ENCODE measurements at regions not wholly inside any gene's neighbourhood (a gene's known extent, or its start where the extent isn't known, plus 50 kb on each side); places are given as distances from the start of the nearest gene placed in this dataset.
"Not testable (repeated sequence)": the region's sequence is repeated elsewhere in the genome, so short reads cannot be mapped to it uniquely, and the experiment has no call there.

DNA sequence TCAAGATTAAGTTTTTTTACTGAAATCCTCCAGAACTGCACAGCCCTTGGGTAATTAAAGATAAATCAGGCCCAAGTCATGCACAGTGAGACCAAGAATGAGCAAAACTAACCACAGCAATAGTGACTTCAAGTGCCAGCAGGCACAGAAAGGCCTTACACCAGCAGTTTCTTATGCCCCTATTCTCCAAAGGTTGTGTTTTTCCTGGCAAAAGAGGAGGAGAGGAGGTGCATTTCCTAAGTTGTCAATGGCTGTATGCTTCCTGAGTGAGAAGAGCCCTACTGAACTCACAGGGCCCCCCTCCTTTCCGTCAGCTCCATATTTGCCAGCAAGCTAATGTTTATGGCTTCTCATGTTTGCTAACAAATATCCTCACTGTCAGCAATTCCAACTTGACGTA lies 418.7 kb upstream of the INTU start:
- DNase-seq = no peak

GRCh38 chr4:127214931-127215330 lies 417.8 kb upstream of the INTU start:
- no peak for DNase-seq

GRCh38 chr4:127217586-127218229 lies 415.0 kb upstream of the INTU start:
- no peak for DNase-seq

- DNase-seq = no peak
Measured at GRCh38 chr4:127219232-127219631, 413.5 kb upstream of the INTU start.

GRCh38 chr4:127224556-127224955 lies 408.2 kb upstream of the INTU start:
- no peak for DNase-seq

DNA sequence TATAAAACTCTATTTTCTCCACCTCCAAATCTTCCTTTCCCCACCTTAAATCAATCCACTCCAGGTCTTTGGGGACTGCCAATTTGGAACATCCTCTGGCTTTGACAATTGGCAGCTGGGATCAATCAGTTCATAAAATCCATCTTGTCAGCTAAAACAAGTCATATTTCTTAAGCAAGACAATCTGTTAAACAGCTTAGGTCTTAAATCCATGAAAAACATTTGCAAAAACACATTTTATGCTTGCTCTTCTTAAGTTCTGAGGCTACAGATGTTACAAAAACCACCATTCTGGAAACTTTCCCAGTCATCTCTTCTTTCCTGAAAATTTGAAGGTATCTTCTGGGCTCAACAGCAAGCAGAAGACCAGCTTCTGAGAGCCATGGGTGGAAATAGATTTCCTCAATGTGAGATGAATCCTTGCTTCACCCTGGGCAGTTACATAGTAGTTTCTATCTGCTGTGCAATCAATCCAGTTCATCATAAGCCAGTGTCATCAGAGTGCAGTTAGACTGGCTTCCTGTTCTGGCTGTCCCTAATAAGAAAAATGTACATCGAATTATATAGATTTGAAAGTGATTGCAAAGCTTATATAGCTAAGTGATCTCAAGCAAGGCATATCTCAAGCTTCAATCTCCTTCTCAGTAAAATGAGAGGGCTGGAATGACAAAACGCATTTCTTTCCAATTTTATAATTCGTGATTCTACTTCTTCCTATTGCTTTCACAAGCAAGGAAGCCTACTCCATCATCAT lies 402.7 kb upstream of the INTU start:
- DNase-seq = no peak

- DNase-seq = no peak
Measured at GRCh38 chr4:127236889-127237288, 395.9 kb upstream of the INTU start.

DNA sequence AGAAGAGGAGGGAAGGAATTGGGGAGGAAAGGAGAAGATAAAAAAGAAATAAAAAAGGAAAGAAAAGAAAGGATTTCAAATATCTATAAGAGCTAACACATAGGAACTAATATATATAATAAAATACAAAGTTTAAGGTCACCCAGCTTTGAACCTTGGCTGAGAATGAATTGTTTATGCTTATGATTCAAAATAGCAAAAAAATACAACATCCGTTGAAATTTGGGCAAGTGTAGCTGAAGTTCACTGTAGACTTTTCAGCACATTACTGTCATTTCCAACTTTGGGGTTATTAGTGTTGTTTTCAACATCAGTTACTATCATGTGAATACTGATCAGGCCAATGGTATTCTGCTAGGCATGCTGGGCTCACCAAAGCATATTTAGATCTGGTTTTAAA lies 395.2 kb upstream of the INTU start:
- DNase-seq = no peak

DNA sequence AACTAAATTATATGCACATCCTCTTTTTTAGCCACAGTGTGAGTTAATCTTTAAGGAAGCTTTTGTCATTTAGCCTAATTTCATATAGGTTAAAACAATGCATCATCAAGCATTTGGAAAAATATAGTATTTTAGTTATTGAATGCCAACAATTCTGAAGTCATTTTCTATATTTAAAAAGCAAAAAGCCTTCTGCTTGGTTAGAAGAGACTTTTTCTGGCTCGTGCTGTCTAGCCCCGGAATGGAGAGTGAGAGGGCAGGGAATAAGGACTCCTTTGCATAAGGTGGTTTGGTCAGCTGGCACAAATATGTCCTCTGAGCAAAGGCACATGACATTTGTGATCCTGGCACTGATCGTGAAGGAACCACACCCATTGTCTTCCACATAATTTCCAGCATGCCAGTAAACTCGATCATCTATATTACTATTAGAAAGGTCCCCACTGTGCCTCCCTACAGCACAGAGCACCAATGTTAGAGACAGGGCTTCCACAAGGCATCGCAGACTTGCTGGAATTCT lies 393.7 kb upstream of the INTU start:
- no peak for DNase-seq

- no peak for DNase-seq
Measured at GRCh38 chr4:127239902-127240763, 392.6 kb upstream of the INTU start.

- DNase-seq = no peak
Measured at GRCh38 chr4:127240764-127241105, 392.0 kb upstream of the INTU start.

DNA sequence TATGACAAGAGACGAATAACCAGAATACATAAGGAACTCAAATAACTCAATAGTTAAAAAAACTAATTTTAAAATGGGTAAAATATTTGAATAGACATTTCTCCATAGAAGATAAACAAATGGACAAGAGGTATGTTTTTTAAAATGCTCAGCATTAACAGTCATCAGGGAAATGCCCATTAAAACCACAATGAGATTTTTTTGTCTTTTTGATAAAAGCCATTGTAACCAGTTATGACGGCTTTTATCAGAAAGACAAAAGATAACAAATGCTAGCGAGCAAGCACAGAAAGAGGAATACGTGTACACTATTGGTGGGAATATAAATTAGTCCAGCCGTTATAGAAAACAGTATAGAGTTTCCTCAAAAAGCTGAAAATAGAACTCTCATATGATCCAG lies 388.2 kb upstream of the INTU start:
- no peak for DNase-seq

DNA sequence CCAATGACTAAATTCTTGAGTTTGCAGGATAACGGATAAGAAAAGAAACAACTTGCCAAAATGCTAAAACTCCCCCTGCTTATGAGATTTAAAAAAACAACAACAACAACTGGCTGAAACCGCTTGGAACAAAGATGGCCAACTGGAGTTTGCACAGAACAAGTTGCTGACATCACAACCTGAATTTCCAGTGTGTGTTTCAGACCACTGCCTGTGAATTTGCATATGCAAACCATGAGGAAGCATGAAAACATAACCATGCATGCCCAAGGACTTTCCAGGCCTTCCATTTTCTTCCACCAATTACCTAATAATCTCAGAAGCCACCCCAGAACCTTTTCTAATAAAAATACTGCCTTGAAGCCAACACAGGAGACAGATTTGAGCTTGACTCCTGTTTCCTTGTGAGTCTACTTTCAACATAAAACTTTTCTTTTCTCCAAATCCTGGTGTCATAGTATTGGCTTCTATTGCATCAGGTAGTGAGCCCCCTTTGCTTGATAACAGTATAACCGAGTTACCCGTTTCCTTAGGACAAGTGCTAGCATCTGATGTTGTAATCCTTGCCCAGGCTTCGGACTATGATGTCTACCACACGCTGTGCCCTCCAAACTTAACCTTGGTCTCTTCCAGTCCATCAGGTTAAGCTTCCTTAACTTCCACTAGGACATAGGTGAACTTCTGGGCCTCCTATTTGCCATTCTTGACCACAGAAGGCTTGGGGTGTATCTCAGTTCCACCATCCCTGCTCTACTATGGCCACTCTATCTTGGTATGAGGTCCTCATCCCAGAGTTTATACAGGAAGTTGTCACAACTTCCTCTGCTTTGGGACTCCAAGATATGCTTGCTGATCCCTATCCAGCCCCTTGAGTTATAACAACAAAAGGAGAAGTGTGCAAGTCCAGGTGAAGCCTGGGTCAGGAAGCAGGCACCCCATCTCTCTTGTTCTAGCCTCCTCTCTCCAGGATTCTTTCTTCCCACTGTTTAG lies 385.5 kb upstream of the INTU start:
- no peak for DNase-seq

GRCh38 chr4:127249066-127249766 lies 383.5 kb upstream of the INTU start:
- peak in 1 of 2 experiments; percentile 2 for DNase-seq

GRCh38 chr4:127249767-127250108 lies 383.0 kb upstream of the INTU start:
- DNase-seq = no peak

- peak; percentile 80 for DNase-seq
Measured at GRCh38 chr4:127250577-127250976, 382.2 kb upstream of the INTU start.

- DNase-seq = peak; percentile 8 to 29
Measured at GRCh38 chr4:127251423-127251822, 381.3 kb upstream of the INTU start.

DNA sequence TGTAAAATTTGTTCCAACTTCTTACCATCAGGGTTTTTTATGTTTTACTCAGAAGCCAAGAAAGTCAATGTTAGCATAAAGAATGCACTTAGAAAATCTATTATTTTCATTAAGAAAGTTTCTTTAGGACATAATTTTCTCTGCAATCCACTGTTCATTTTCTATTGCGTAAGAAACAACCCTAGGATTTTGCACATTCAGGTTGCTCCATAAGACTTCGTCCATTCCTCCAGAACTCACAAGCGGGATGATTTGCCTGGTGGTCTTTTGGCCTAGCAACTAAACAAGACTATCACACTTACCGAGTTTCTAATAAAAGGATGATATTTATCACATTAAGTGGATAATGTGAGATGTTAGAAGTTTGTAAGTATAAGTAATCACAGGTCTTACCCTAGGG lies 376.3 kb upstream of the INTU start:
- no peak for DNase-seq

GRCh38 chr4:127261476-127261875 lies 371.3 kb upstream of the INTU start:
- no peak for DNase-seq

- no peak for DNase-seq
Measured at GRCh38 chr4:127268367-127268766, 364.4 kb upstream of the INTU start.

GRCh38 chr4:127277023-127277422 lies 355.7 kb upstream of the INTU start:
- not testable (repeated sequence) for DNase-seq

DNA sequence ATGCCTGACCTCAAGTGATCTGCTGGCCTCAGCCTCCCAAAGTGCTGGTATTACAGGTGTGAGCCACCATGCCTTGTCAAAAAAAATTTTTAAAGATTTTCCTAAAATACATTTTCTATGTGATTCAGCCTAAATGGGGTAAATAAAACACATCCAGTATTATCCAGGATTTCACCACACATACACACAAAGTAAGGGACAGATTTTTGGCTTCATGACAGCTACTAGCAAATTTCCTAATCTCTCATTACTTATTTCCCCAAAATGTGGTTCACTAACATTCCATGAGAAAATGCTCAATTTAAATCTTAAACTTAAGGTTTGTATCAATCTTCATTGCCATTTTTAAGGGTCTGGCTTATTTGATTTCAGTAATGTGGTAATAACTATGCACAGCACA lies 348.5 kb upstream of the INTU start:
- DNase-seq = no peak

Data from Kasumi-1 (cell line).